Liver (tissue), 8 donors: ENCODE measurements at regions not wholly inside any gene's neighbourhood (a gene's known extent, or its start where the extent isn't known, plus 50 kb on each side); places are given as distances from the start of the nearest gene placed in this dataset.

ENCODE experiments used
- DNase-seq: peaks from one replicate; pipeline ENCODE4 v3.0.0-alpha.2; 2017; ENCODE audit warnings: low spot score
- H3K27ac ChIP-seq, 2 donors: one replicate each; pipeline ENCODE4 v1.7.0; 2013; ENCODE audit warnings: inconsistent platforms in 2 of 2, low read length in 2 of 2, control low read depth in 1 of 2, low read depth in 1 of 2, mild to moderate bottlenecking in 1 of 2
- H3K27me3 ChIP-seq, 4 donors: one replicate each; pipeline versions ENCODE4 v1.6.1 to v1.7.0; 2013; ENCODE audit warnings: low read length in 3 of 4, inconsistent platforms in 1 of 4, mild to moderate bottlenecking in 1 of 4, moderate library complexity in 1 of 4; ENCODE audit not compliant: control insufficient read depth in 4 of 4, insufficient read depth in 4 of 4
- H3K36me3 ChIP-seq, 4 donors: one replicate each; pipeline versions ENCODE4 v1.6.1 to v1.7.0; 2013; ENCODE audit warnings: low read length in 3 of 4, mild to moderate bottlenecking in 3 of 4, low read depth in 1 of 4, moderate library complexity in 1 of 4; ENCODE audit not compliant: control insufficient read depth in 4 of 4, insufficient read depth in 3 of 4
- H3K4me1 ChIP-seq, 4 donors: one replicate each; pipeline versions ENCODE4 v1.6.1 to v1.7.0; 2013; ENCODE audit warnings: low read length in 3 of 4, mild to moderate bottlenecking in 3 of 4, moderate library complexity in 1 of 4; ENCODE audit not compliant: control insufficient read depth in 4 of 4, insufficient read depth in 4 of 4
- H3K4me3 ChIP-seq, 3 donors: one replicate each; pipeline versions ENCODE4 v1.6.1 to v1.7.0; 2013; ENCODE audit warnings: low read length in 3 of 3, control low read depth in 1 of 3, low read depth in 1 of 3, mild to moderate bottlenecking in 1 of 3
- H3K9ac ChIP-seq, 2 donors: one replicate each; pipeline ENCODE4 v1.7.0; 2013; ENCODE audit warnings: low read length in 2 of 2, mild to moderate bottlenecking in 2 of 2, moderate library complexity in 2 of 2, control low read depth in 1 of 2, low read depth in 1 of 2
- H3K9me3 ChIP-seq, 4 donors: one replicate each; pipeline versions ENCODE4 v1.6.1 to v1.7.0; 2013; ENCODE audit warnings: low read length in 3 of 4; ENCODE audit not compliant: control insufficient read depth in 4 of 4
- ATF3 ChIP-seq: IDR thresholded peaks from 2 replicates; pipeline ENCODE4 v1.6.1; 2016; ENCODE audit warnings: antibody characterized with exemption
- CTCF ChIP-seq: fragments of 150-350 bp; IDR thresholded peaks from 2 replicates; pipeline ENCODE4 v1.5.1; 2017; ENCODE audit warnings: improper control_type of control experiment, low read depth, low read length; ENCODE audit not compliant: missing input control
- EGR1 ChIP-seq, 2 donors: IDR thresholded peaks; 2 replicates each; pipeline ENCODE4 v1.6.1; 2016 to 2018; ENCODE audit warnings: antibody characterized with exemption in 2 of 2, low read depth in 2 of 2
- FOXA1 ChIP-seq: IDR thresholded peaks from 2 replicates; pipeline ENCODE4 v1.6.1; 2016; ENCODE audit warnings: antibody characterized with exemption
- FOXA2 ChIP-seq: IDR thresholded peaks from 2 replicates; pipeline ENCODE4 v1.6.1; 2016; ENCODE audit warnings: antibody characterized with exemption
- GABPA ChIP-seq, 2 donors: IDR thresholded peaks in 1 of 2; conservative IDR thresholded peaks in 1 of 2; 2 replicates each; pipeline ENCODE4 v1.6.1; 2016; ENCODE audit warnings: antibody characterized with exemption in 2 of 2, mild to moderate bottlenecking in 1 of 2, moderate library complexity in 1 of 2
- HNF4A ChIP-seq, 2 donors: conservative IDR thresholded peaks; 2 replicates each; pipeline ENCODE4 v1.6.1; 2016; ENCODE audit warnings: antibody characterized with exemption in 2 of 2, mild to moderate bottlenecking in 2 of 2
- HNF4G ChIP-seq: IDR thresholded peaks from 2 replicates; pipeline ENCODE4 v1.6.1; 2016; ENCODE audit warnings: antibody characterized with exemption
- JUND ChIP-seq, 2 donors: IDR thresholded peaks; 2 replicates each; pipeline ENCODE4 v1.6.1; 2016; ENCODE audit warnings: antibody characterized with exemption in 2 of 2
- MAX ChIP-seq: IDR thresholded peaks from 2 replicates; pipeline ENCODE4 v1.6.1; 2016; ENCODE audit warnings: antibody characterized with exemption
- NR2F2 ChIP-seq: IDR thresholded peaks from 2 replicates; pipeline ENCODE4 v1.6.1; 2016; ENCODE audit warnings: antibody characterized with exemption
- RAD21 ChIP-seq, 2 donors: IDR thresholded peaks; 2 replicates each; pipeline ENCODE4 v1.6.1; 2016; ENCODE audit warnings: antibody characterized with exemption in 2 of 2, mild to moderate bottlenecking in 2 of 2
- RXRA ChIP-seq, 2 donors: IDR thresholded peaks; 2 replicates each; pipeline ENCODE4 v1.6.1; 2017 to 2018; ENCODE audit warnings: antibody characterized with exemption in 2 of 2, mild to moderate bottlenecking in 1 of 2
- SP1 ChIP-seq: IDR thresholded peaks from 2 replicates; pipeline ENCODE4 v1.6.1; 2018; ENCODE audit warnings: antibody characterized with exemption, mild to moderate bottlenecking
- TAF1 ChIP-seq: conservative IDR thresholded peaks from 2 replicates; pipeline ENCODE4 v1.6.1; 2016; ENCODE audit warnings: antibody characterized with exemption, mild to moderate bottlenecking
- YY1 ChIP-seq: IDR thresholded peaks from 2 replicates; pipeline ENCODE4 v1.6.1; 2016; ENCODE audit warnings: antibody characterized with exemption, mild to moderate bottlenecking
- ZBTB33 ChIP-seq: IDR thresholded peaks from 2 replicates; pipeline ENCODE4 v1.6.1; 2016; ENCODE audit warnings: antibody characterized with exemption
- WGBS: extraction: QIAGEN DNeasy Blood & Tissue Kit; methylation state at CpG from one replicate; pipeline ENCODE4 v1.1.7; 2013; 5-methylcytosine and 5-hydroxymethylcytosine counted together
- TF ChIP-seq, protein P1 (sequence below): IDR thresholded peaks from 2 replicates; pipeline ENCODE4 v1.6.1; 2016; ENCODE audit warnings: antibody characterized with exemption, mild to moderate bottlenecking
- donor health status: healthy.
- donor health status: healthy.
- donor health status: healthy.
- donor health status: healthy.
- donor health status: healthy.

DNA sequence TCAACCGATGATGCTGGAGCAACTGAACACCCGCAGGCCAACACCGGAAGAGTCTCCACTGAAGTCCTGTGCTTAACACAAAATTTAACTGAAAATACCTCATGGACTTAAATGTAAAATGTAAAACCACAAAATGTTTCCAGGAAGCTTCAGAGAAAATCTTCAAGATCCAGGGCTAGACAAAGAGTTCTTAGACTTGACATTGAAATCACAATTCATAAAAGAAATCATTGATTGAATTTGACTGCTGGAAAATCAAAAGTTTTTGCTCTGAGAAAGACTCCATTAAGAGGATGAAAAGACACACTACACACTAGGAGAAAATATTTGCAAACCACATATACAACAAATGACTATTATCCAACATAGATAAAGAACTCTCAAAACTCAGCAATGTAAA, 234.7 kb upstream of the PPP2R2D start:
- H3K9me3 ChIP-seq: peaks cover 0 to 1% (median 0%) of the 10 kb centered on the region in 4 donors
- no peak for DNase-seq
- no peak overlapping the region for H3K4me3 ChIP-seq
- H3K36me3 ChIP-seq: no peaks in the 10 kb centered on the region
- WGBS: 96% methylated on average over 3 of the region's 3 CpGs
- TF ChIP-seq, protein P1, sequence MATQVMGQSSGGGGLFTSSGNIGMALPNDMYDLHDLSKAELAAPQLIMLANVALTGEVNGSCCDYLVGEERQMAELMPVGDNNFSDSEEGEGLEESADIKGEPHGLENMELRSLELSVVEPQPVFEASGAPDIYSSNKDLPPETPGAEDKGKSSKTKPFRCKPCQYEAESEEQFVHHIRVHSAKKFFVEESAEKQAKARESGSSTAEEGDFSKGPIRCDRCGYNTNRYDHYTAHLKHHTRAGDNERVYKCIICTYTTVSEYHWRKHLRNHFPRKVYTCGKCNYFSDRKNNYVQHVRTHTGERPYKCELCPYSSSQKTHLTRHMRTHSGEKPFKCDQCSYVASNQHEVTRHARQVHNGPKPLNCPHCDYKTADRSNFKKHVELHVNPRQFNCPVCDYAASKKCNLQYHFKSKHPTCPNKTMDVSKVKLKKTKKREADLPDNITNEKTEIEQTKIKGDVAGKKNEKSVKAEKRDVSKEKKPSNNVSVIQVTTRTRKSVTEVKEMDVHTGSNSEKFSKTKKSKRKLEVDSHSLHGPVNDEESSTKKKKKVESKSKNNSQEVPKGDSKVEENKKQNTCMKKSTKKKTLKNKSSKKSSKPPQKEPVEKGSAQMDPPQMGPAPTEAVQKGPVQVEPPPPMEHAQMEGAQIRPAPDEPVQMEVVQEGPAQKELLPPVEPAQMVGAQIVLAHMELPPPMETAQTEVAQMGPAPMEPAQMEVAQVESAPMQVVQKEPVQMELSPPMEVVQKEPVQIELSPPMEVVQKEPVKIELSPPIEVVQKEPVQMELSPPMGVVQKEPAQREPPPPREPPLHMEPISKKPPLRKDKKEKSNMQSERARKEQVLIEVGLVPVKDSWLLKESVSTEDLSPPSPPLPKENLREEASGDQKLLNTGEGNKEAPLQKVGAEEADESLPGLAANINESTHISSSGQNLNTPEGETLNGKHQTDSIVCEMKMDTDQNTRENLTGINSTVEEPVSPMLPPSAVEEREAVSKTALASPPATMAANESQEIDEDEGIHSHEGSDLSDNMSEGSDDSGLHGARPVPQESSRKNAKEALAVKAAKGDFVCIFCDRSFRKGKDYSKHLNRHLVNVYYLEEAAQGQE: no peak
- no peak for TF ChIP-seq RAD21 (IDR thresholded peaks at IDR 0.05)
- no peak for TF ChIP-seq SP1
- TF ChIP-seq CTCF: no peak
- TF ChIP-seq ZBTB33: no peak
- TF ChIP-seq YY1: no peak
- no peak for TF ChIP-seq FOXA1
- no peak for TF ChIP-seq HNF4G
- no peak for TF ChIP-seq TAF1
- no peak for TF ChIP-seq MAX
- TF ChIP-seq EGR1 (IDR thresholded peaks at IDR 0.05; ENCODE audit: low read depth in 2 of 2): no peak
- no peak for TF ChIP-seq HNF4A (conservative IDR thresholded peaks at IDR 0.05)
- no peak for TF ChIP-seq ATF3
- no peak for TF ChIP-seq RXRA (IDR thresholded peaks at IDR 0.05)
- TF ChIP-seq FOXA2: no peak
- TF ChIP-seq JUND (IDR thresholded peaks at IDR 0.05): no peak
- TF ChIP-seq GABPA (IDR thresholded peaks at IDR 0.05 in 1 of 2, conservative IDR thresholded peaks at IDR 0.05 in 1 of 2): no peak
- TF ChIP-seq NR2F2: no peak
- H3K27me3 ChIP-seq: no peaks in the 10 kb centered on the region
- H3K9ac ChIP-seq: no peak overlapping the region
- H3K4me1 ChIP-seq: no peaks in the 10 kb centered on the region
- no peak overlapping the region for H3K27ac ChIP-seq
